ENCODE measurements at regions not wholly inside any gene's neighbourhood (a gene's known extent, or its start where the extent isn't known, plus 50 kb on each side); places are given as distances from the start of the nearest gene placed in this dataset.

- TF ChIP-seq, protein P1, sequence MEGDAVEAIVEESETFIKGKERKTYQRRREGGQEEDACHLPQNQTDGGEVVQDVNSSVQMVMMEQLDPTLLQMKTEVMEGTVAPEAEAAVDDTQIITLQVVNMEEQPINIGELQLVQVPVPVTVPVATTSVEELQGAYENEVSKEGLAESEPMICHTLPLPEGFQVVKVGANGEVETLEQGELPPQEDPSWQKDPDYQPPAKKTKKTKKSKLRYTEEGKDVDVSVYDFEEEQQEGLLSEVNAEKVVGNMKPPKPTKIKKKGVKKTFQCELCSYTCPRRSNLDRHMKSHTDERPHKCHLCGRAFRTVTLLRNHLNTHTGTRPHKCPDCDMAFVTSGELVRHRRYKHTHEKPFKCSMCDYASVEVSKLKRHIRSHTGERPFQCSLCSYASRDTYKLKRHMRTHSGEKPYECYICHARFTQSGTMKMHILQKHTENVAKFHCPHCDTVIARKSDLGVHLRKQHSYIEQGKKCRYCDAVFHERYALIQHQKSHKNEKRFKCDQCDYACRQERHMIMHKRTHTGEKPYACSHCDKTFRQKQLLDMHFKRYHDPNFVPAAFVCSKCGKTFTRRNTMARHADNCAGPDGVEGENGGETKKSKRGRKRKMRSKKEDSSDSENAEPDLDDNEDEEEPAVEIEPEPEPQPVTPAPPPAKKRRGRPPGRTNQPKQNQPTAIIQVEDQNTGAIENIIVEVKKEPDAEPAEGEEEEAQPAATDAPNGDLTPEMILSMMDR (conservative IDR thresholded peaks at IDR 0.05; ENCODE audit: low read depth, low read length), result no peak
- TF ChIP-seq EZH2phosphoT487 (IDR thresholded peaks at IDR 0.05; ENCODE audit: borderline replicate concordance, low read length), result no peak
Observed at GRCh38 chr12:127832172-127832571, 434.8 kb upstream of the TMEM132C start.

Data from PC-3 (cell line).